HG03135 (cell line): ENCODE measurements at regions not wholly inside any gene's neighbourhood (a gene's known extent, or its start where the extent isn't known, plus 50 kb on each side); places are given as distances from the start of the nearest gene placed in this dataset.
A peak's percentile ranks its signal among the peaks of the same experiment; 100 is the strongest.
"Not testable (repeated sequence)": the region's sequence is repeated elsewhere in the genome, so short reads cannot be mapped to it uniquely, and the experiment has no call there.

Experiments
- ATAC-seq: cut with Tn5 transposase; IDR thresholded peaks from one replicate; pipeline ENCODE4 v1.9.1; 2021; ENCODE audit warnings: mild to moderate bottlenecking, moderate library complexity; ENCODE audit not compliant: unreplicated experiment

- ATAC-seq, result no peak
Observed at GRCh38 chr7:119219663-119220062, 995.2 kb downstream of the ANKRD7 start.

GRCh38 chr7:119223930-119224329 is 999.4 kb downstream of the ANKRD7 start:
- ATAC-seq, result no peak

GRCh38 chr7:119228482-119228881 is 1004.0 kb downstream of the ANKRD7 start:
- ATAC-seq, result no peak

- no peak for ATAC-seq
Observed at GRCh38 chr7:119232091-119232490, 1007.6 kb downstream of the ANKRD7 start.

GRCh38 chr7:119233015-119233414 is 1008.5 kb downstream of the ANKRD7 start:
- ATAC-seq, result no peak

- ATAC-seq, result no peak
Observed at GRCh38 chr7:119252962-119253361, 1020.0 kb upstream of the KCND2 start.

GRCh38 chr7:119254742-119255141 is 1018.2 kb upstream of the KCND2 start:
- no peak for ATAC-seq

GRCh38 chr7:119256001-119256400 is 1017.0 kb upstream of the KCND2 start:
- ATAC-seq, result no peak

- ATAC-seq, result no peak
Observed at GRCh38 chr7:119256446-119257131, 1016.4 kb upstream of the KCND2 start.

GRCh38 chr7:119266790-119267189 is 1006.2 kb upstream of the KCND2 start:
- not testable (repeated sequence) for ATAC-seq

GRCh38 chr7:119270045-119270464 is 1002.9 kb upstream of the KCND2 start:
- peak; percentile 96 for ATAC-seq

- no peak for ATAC-seq
Observed at GRCh38 chr7:119270644-119271043, 1002.3 kb upstream of the KCND2 start.

- no peak for ATAC-seq
Observed at GRCh38 chr7:119271147-119271779, 1001.7 kb upstream of the KCND2 start.

- ATAC-seq, result no peak
Observed at GRCh38 chr7:119281181-119281846, 991.7 kb upstream of the KCND2 start.

- ATAC-seq, result no peak
Observed at GRCh38 chr7:119283353-119283752, 989.6 kb upstream of the KCND2 start.

GRCh38 chr7:119288416-119288815 is 984.6 kb upstream of the KCND2 start:
- ATAC-seq, result no peak

GRCh38 chr7:119300341-119300740 is 972.6 kb upstream of the KCND2 start:
- not testable (repeated sequence) for ATAC-seq

GRCh38 chr7:119320316-119320715 is 952.7 kb upstream of the KCND2 start:
- no peak for ATAC-seq

GRCh38 chr7:119329715-119330114 is 943.3 kb upstream of the KCND2 start:
- ATAC-seq, result no peak

GRCh38 chr7:119335405-119335804 is 937.6 kb upstream of the KCND2 start:
- no peak for ATAC-seq

- no peak for ATAC-seq
Observed at GRCh38 chr7:119341822-119342221, 931.2 kb upstream of the KCND2 start.

- ATAC-seq, result no peak
Observed at GRCh38 chr7:119343289-119343688, 929.7 kb upstream of the KCND2 start.
